NOMO-1 (cell line): ENCODE measurements at regions not wholly inside any gene's neighbourhood (a gene's known extent, or its start where the extent isn't known, plus 50 kb on each side); places are given as distances from the start of the nearest gene placed in this dataset.
"Not testable (repeated sequence)": the region's sequence is repeated elsewhere in the genome, so short reads cannot be mapped to it uniquely, and the experiment has no call there.

ENCODE experiments used
- DNase-seq, 2 experiments: peaks; one replicate each; lab custom pipeline; 2025; ENCODE audit not compliant: unreplicated experiment in 2 of 2; lab: John Stamatoyannopoulos, UW

GRCh38 chr10:84571146-84571545 is 242.8 kb downstream of the CCSER2 start:
- DNase-seq: no peak

- no peak for DNase-seq
These were observed 245.7 kb downstream of the CCSER2 start for GRCh38 chr10:84574102-84574501.

- no peak for DNase-seq
These were observed 253.6 kb downstream of the CCSER2 start for GRCh38 chr10:84581976-84582375.

GRCh38 chr10:84583501-84583900 is 255.1 kb downstream of the CCSER2 start:
- DNase-seq: no peak

- no peak for DNase-seq
These were observed 259.4 kb downstream of the CCSER2 start for GRCh38 chr10:84587789-84588188.

- no peak for DNase-seq
These were observed 260.0 kb downstream of the CCSER2 start for GRCh38 chr10:84588426-84588825.

GRCh38 chr10:84588971-84589370 is 260.6 kb downstream of the CCSER2 start:
- DNase-seq: no peak

- no peak for DNase-seq
These were observed 261.3 kb downstream of the CCSER2 start for GRCh38 chr10:84589526-84590205.

- DNase-seq: no peak
These were observed 262.2 kb downstream of the CCSER2 start for GRCh38 chr10:84590327-84591193.

- DNase-seq: no peak
These were observed 265.1 kb downstream of the CCSER2 start for GRCh38 chr10:84593506-84593905.

GRCh38 chr10:84596585-84596984 is 268.2 kb downstream of the CCSER2 start:
- no peak for DNase-seq

GRCh38 chr10:84599254-84599653 is 270.9 kb downstream of the CCSER2 start:
- no peak for DNase-seq

GRCh38 chr10:84600947-84601346 is 272.6 kb downstream of the CCSER2 start:
- no peak for DNase-seq

- not testable (repeated sequence) for DNase-seq
These were observed 274.2 kb downstream of the CCSER2 start for GRCh38 chr10:84602543-84602942.

GRCh38 chr10:84603971-84604370 is 275.6 kb downstream of the CCSER2 start:
- DNase-seq: no peak

- no peak for DNase-seq
These were observed 277.4 kb downstream of the CCSER2 start for GRCh38 chr10:84605802-84606201.

- DNase-seq: no peak
These were observed 278.0 kb downstream of the CCSER2 start for GRCh38 chr10:84606428-84606827.

- DNase-seq: no peak
These were observed 278.7 kb downstream of the CCSER2 start for GRCh38 chr10:84607044-84607443.

GRCh38 chr10:84607523-84607922 is 279.1 kb downstream of the CCSER2 start:
- no peak for DNase-seq

GRCh38 chr10:84608126-84608525 is 279.7 kb downstream of the CCSER2 start:
- DNase-seq: no peak

GRCh38 chr10:84613336-84614021 is 285.1 kb downstream of the CCSER2 start:
- no peak for DNase-seq
